ENCODE measurements at regions not wholly inside any gene's neighbourhood (a gene's known extent, or its start where the extent isn't known, plus 50 kb on each side); places are given as distances from the start of the nearest gene placed in this dataset.

DNA sequence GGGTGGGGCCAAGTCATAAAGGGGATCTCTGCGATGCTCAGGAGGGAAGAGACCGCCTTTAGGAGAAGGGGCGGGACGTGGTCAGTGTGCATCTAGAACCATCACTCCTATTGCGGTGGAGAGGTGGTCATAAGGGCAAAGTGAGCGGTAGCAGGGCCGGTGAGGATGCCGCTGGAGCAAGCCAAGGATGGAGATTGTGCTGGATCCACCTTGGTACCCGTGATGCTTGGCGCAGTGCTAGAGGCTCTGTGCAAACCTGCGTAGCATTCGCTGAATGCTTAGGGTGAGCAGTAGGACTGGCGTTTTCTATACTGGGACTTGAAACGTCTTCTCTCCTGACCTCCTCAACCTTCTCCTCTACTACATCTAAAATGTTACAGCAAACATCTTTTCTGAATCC is 294.2 kb downstream of the FGF9 start:
- H3K4me1 ChIP-seq (ENCODE audit: control insufficient read depth in 3 of 3, insufficient read depth in 3 of 3, low read length in 3 of 3), result no peaks in the 10 kb centered on the region
- H3K9me3 ChIP-seq (ENCODE audit: control insufficient read depth in 3 of 3, low read length in 3 of 3), result peaks cover 0 to 2% (median 0%) of the 10 kb centered on the region in 3 donors

GRCh38 chr13:21966014-21966413 is 295.1 kb downstream of the FGF9 start:
- H3K4me3 ChIP-seq (ENCODE audit: low read length in 3 of 3), result no peak overlapping the region
- H3K9me3 ChIP-seq (ENCODE audit: control insufficient read depth in 3 of 3, low read length in 3 of 3), result peaks cover 0 to 2% (median 0%) of the 10 kb centered on the region in 3 donors
- no peaks in the 10 kb centered on the region for H3K36me3 ChIP-seq (ENCODE audit: control insufficient read depth in 3 of 3, insufficient read depth in 3 of 3, low read length in 3 of 3)
- H3K9ac ChIP-seq (ENCODE audit: low read depth in 1 of 3, low read length in 3 of 3), result no peak overlapping the region
- peaks cover 0 to 3% (median 0%) of the 10 kb centered on the region in 3 donors for H3K27me3 ChIP-seq (ENCODE audit: control insufficient read depth in 3 of 3, insufficient read depth in 3 of 3, low read length in 3 of 3)
- H3K27ac ChIP-seq (ENCODE audit: low read depth, low read length), result no peak overlapping the region
- H3K4me1 ChIP-seq (ENCODE audit: control insufficient read depth in 3 of 3, insufficient read depth in 3 of 3, low read length in 3 of 3), result no peaks in the 10 kb centered on the region

More for the DNA sequence above, 294.2 kb downstream of the FGF9 start:
- no peak overlapping the region for H3K9ac ChIP-seq (ENCODE audit: low read depth in 1 of 3, low read length in 3 of 3)
- no peak overlapping the region for H3K4me3 ChIP-seq (ENCODE audit: low read length in 3 of 3)
- H3K27me3 ChIP-seq (ENCODE audit: control insufficient read depth in 3 of 3, insufficient read depth in 3 of 3, low read length in 3 of 3), result peaks cover 0 to 3% (median 0%) of the 10 kb centered on the region in 3 donors
- no peaks in the 10 kb centered on the region for H3K36me3 ChIP-seq (ENCODE audit: control insufficient read depth in 3 of 3, insufficient read depth in 3 of 3, low read length in 3 of 3)
- H3K27ac ChIP-seq (ENCODE audit: low read depth, low read length), result no peak overlapping the region

GRCh38 chr13:21967871-21968270 is 297.0 kb downstream of the FGF9 start:
- Histone ChIP-seq H3K4me3 (ENCODE audit: low read length in 3 of 3) (no peak overlapping the region), H3K4me1 (ENCODE audit: control insufficient read depth in 3 of 3, insufficient read depth in 3 of 3, low read length in 3 of 3) (no peaks in the 10 kb centered on the region), H3K9me3 (ENCODE audit: control insufficient read depth in 3 of 3, low read length in 3 of 3) (no peaks in the 10 kb centered on the region), H3K27me3 (ENCODE audit: control insufficient read depth in 3 of 3, insufficient read depth in 3 of 3, low read length in 3 of 3) (peaks cover 0 to 3% (median 0%) of the 10 kb centered on the region in 3 donors), H3K36me3 (ENCODE audit: control insufficient read depth in 3 of 3, insufficient read depth in 3 of 3, low read length in 3 of 3) (no peaks in the 10 kb centered on the region), H3K9ac (ENCODE audit: low read depth in 1 of 3, low read length in 3 of 3) (no peak overlapping the region), H3K27ac (ENCODE audit: low read depth, low read length) (no peak overlapping the region)

GRCh38 chr13:21970172-21970571 is 299.3 kb downstream of the FGF9 start:
- Histone ChIP-seq H3K36me3 (ENCODE audit: control insufficient read depth in 3 of 3, insufficient read depth in 3 of 3, low read length in 3 of 3) (no peaks in the 10 kb centered on the region), H3K9ac (ENCODE audit: low read depth in 1 of 3, low read length in 3 of 3) (no peak overlapping the region), H3K27ac (ENCODE audit: low read depth, low read length) (no peak overlapping the region), H3K9me3 (ENCODE audit: control insufficient read depth in 3 of 3, low read length in 3 of 3) (no peaks in the 10 kb centered on the region), H3K4me3 (ENCODE audit: low read length in 3 of 3) (no peak overlapping the region), H3K4me1 (ENCODE audit: control insufficient read depth in 3 of 3, insufficient read depth in 3 of 3, low read length in 3 of 3) (no peaks in the 10 kb centered on the region), H3K27me3 (ENCODE audit: control insufficient read depth in 3 of 3, insufficient read depth in 3 of 3, low read length in 3 of 3) (peaks cover 0 to 3% (median 0%) of the 10 kb centered on the region in 3 donors)

- H3K36me3 ChIP-seq (ENCODE audit: control insufficient read depth in 3 of 3, insufficient read depth in 3 of 3, low read length in 3 of 3), result no peaks in the 10 kb centered on the region
- H3K9me3 ChIP-seq (ENCODE audit: control insufficient read depth in 3 of 3, low read length in 3 of 3), result no peaks in the 10 kb centered on the region
- no peak overlapping the region for H3K9ac ChIP-seq (ENCODE audit: low read depth in 1 of 3, low read length in 3 of 3)
- H3K4me1 ChIP-seq (ENCODE audit: control insufficient read depth in 3 of 3, insufficient read depth in 3 of 3, low read length in 3 of 3), result no peaks in the 10 kb centered on the region
- H3K4me3 ChIP-seq (ENCODE audit: low read length in 3 of 3), result no peak overlapping the region
- peaks cover 0 to 3% (median 0%) of the 10 kb centered on the region in 3 donors for H3K27me3 ChIP-seq (ENCODE audit: control insufficient read depth in 3 of 3, insufficient read depth in 3 of 3, low read length in 3 of 3)
- no peak overlapping the region for H3K27ac ChIP-seq (ENCODE audit: low read depth, low read length)
Observed at GRCh38 chr13:21970918-21971317, 300.0 kb downstream of the FGF9 start.

DNA sequence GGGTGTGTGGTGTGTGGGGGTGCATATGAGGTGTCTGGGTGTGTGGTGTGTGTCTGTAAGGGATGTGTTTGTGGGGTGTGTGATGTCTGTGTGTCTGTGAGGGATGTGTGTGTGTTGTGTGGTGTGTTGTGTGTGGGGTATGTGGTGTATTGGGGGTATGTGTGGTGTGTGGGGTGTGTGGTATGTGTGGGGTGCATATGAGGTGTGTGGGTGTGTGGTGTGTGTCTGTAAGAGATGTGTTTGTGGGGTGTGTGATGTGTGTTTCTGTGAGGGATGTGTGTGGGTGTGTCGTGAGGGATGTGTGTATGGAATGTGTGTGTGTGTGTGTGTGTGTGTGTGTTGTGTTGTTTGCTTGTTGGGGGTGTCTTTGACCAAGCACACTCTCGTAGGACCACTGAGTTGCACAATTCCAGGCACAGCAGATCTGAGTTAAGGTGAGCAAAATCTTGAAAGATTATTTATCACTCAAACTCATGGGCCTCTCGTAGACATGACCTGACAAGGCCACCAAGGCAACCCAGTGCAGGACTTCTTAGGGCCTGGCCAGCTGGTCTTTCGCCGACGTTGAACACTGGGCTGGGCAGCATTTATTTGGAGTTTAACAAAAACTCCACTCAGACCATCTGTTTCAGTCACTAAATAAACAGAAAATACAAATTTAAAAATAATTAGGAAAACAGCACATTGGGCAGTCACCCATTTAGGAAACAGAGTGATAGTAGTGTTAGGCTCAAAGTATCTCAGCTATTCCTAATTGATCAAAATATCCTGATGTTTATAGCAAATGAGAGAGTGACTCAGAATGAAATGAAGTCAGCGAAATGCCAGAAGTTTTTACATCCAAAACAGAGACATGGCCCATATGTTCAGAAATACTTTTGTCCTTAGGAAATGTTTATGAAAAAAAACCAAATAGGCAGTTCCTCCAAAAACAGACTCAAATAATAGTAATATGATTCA is 301.1 kb downstream of the FGF9 start:
- Histone ChIP-seq H3K27ac (ENCODE audit: low read depth, low read length) (no peak overlapping the region), H3K36me3 (ENCODE audit: control insufficient read depth in 3 of 3, insufficient read depth in 3 of 3, low read length in 3 of 3) (no peaks in the 10 kb centered on the region), H3K9ac (ENCODE audit: low read depth in 1 of 3, low read length in 3 of 3) (no peak overlapping the region), H3K4me3 (ENCODE audit: low read length in 3 of 3) (no peak overlapping the region), H3K4me1 (ENCODE audit: control insufficient read depth in 3 of 3, insufficient read depth in 3 of 3, low read length in 3 of 3) (no peaks in the 10 kb centered on the region), H3K9me3 (ENCODE audit: control insufficient read depth in 3 of 3, low read length in 3 of 3) (no peaks in the 10 kb centered on the region), H3K27me3 (ENCODE audit: control insufficient read depth in 3 of 3, insufficient read depth in 3 of 3, low read length in 3 of 3) (peaks cover 0 to 3% (median 0%) of the 10 kb centered on the region in 3 donors)

DNA sequence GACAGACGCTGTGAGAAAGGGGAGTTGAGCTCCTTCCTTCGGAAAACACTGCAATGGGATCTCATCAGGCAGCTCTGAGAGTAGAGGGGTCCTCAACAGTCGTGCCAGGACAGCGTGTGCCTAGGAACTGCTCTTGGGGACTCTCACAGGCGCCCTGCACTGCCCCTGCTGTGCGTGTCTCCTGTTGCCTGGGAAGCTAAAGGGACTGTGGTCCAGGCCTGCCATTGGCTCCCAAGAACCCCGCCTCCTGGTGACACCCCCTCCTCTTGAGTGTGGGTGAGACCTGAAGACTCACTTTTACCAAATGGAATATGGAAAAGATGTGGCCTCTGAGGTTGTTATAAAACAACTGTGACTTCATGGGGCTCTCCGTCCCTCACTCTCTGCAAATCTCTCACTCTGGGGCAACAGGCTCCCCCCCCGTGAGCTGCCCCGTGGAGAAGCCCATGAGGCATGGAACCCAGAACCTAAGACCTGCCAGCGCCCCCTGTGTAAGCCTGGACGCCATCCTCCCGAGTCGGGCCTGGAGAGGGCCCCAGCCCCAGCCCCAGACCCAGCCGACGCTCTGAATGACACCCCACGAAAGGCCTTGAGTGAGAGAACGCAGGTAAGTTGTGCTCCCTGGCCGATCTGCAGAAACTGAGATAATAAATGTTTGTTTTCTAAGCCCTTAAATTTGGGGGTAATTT is 302.7 kb downstream of the FGF9 start:
- Histone ChIP-seq H3K36me3 (ENCODE audit: control insufficient read depth in 3 of 3, insufficient read depth in 3 of 3, low read length in 3 of 3) (no peaks in the 10 kb centered on the region), H3K4me1 (ENCODE audit: control insufficient read depth in 3 of 3, insufficient read depth in 3 of 3, low read length in 3 of 3) (no peaks in the 10 kb centered on the region), H3K9me3 (ENCODE audit: control insufficient read depth in 3 of 3, low read length in 3 of 3) (no peaks in the 10 kb centered on the region), H3K27me3 (ENCODE audit: control insufficient read depth in 3 of 3, insufficient read depth in 3 of 3, low read length in 3 of 3) (peaks cover 0 to 3% (median 0%) of the 10 kb centered on the region in 3 donors), H3K4me3 (ENCODE audit: low read length in 3 of 3) (no peak overlapping the region), H3K27ac (ENCODE audit: low read depth, low read length) (no peak overlapping the region), H3K9ac (ENCODE audit: low read depth in 1 of 3, low read length in 3 of 3) (no peak overlapping the region)

- Histone ChIP-seq H3K4me1 (ENCODE audit: control insufficient read depth in 3 of 3, insufficient read depth in 3 of 3, low read length in 3 of 3) (no peaks in the 10 kb centered on the region), H3K36me3 (ENCODE audit: control insufficient read depth in 3 of 3, insufficient read depth in 3 of 3, low read length in 3 of 3) (no peaks in the 10 kb centered on the region), H3K9me3 (ENCODE audit: control insufficient read depth in 3 of 3, low read length in 3 of 3) (no peaks in the 10 kb centered on the region), H3K4me3 (ENCODE audit: low read length in 3 of 3) (no peak overlapping the region), H3K27ac (ENCODE audit: low read depth, low read length) (no peak overlapping the region), H3K9ac (ENCODE audit: low read depth in 1 of 3, low read length in 3 of 3) (no peak overlapping the region), H3K27me3 (ENCODE audit: control insufficient read depth in 3 of 3, insufficient read depth in 3 of 3, low read length in 3 of 3) (no peaks in the 10 kb centered on the region)
Observed at GRCh38 chr13:21974741-21975140, 303.9 kb downstream of the FGF9 start.

DNA sequence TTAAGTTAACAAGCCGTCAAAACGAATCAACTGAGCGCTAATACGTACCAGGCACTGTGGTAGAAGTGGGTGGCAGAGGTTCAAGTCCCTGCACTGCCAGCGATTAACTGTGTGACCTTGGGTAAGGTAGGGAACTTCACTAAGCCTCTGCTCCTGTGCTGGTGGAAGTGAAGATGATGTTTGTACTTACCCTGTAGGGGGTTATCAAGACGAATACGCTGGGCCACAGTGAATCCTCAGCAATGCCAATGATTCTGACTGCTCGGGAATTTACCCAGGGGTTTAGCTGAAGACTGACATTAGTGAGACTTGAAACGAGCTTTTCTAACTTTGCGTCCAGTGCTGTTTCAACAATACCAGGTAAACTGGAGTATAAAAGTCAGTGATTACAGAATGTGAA is 305.3 kb downstream of the FGF9 start:
- H3K9ac ChIP-seq (ENCODE audit: low read depth in 1 of 3, low read length in 3 of 3), result no peak overlapping the region

More for the DNA sequence above, 305.3 kb downstream of the FGF9 start:
- Histone ChIP-seq H3K4me3 (ENCODE audit: low read length in 3 of 3) (no peak overlapping the region), H3K4me1 (ENCODE audit: control insufficient read depth in 3 of 3, insufficient read depth in 3 of 3, low read length in 3 of 3) (no peaks in the 10 kb centered on the region), H3K36me3 (ENCODE audit: control insufficient read depth in 3 of 3, insufficient read depth in 3 of 3, low read length in 3 of 3) (no peaks in the 10 kb centered on the region), H3K27ac (ENCODE audit: low read depth, low read length) (no peak overlapping the region), H3K9me3 (ENCODE audit: control insufficient read depth in 3 of 3, low read length in 3 of 3) (no peaks in the 10 kb centered on the region), H3K27me3 (ENCODE audit: control insufficient read depth in 3 of 3, insufficient read depth in 3 of 3, low read length in 3 of 3) (no peaks in the 10 kb centered on the region)

All from skeletal muscle tissue (tissue), 3 donors.